PC-3 (cell line): ENCODE measurements at regions not wholly inside any gene's neighbourhood (a gene's known extent, or its start where the extent isn't known, plus 50 kb on each side); places are given as distances from the start of the nearest gene placed in this dataset.

Experiments used
- EZH2 ChIP-seq: fragments of 300-600 bp; sonication (generic); IDR thresholded peaks from one replicate; pipeline ENCODE4 v1.6.1; 2017; ENCODE audit warnings: antibody characterized with exemption, mild to moderate bottlenecking, low read length; ENCODE audit not compliant: unreplicated experiment
- TF ChIP-seq, protein P1 (sequence below): fragments of 300-600 bp; sonication (generic); conservative IDR thresholded peaks from 2 replicates; pipeline ENCODE4 v1.5.1; 2017; ENCODE audit warnings: antibody characterized with exemption, low read depth, mild to moderate bottlenecking, low read length

- TF ChIP-seq, protein P1, sequence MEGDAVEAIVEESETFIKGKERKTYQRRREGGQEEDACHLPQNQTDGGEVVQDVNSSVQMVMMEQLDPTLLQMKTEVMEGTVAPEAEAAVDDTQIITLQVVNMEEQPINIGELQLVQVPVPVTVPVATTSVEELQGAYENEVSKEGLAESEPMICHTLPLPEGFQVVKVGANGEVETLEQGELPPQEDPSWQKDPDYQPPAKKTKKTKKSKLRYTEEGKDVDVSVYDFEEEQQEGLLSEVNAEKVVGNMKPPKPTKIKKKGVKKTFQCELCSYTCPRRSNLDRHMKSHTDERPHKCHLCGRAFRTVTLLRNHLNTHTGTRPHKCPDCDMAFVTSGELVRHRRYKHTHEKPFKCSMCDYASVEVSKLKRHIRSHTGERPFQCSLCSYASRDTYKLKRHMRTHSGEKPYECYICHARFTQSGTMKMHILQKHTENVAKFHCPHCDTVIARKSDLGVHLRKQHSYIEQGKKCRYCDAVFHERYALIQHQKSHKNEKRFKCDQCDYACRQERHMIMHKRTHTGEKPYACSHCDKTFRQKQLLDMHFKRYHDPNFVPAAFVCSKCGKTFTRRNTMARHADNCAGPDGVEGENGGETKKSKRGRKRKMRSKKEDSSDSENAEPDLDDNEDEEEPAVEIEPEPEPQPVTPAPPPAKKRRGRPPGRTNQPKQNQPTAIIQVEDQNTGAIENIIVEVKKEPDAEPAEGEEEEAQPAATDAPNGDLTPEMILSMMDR = no peak
- TF ChIP-seq EZH2 = no peak
Measured at GRCh38 chr3:154029926-154030325, 91.3 kb upstream of the ARHGEF26 start.
